ENCODE measurements at regions not wholly inside any gene's neighbourhood (a gene's known extent, or its start where the extent isn't known, plus 50 kb on each side); places are given as distances from the start of the nearest gene placed in this dataset.
"Not testable (repeated sequence)": the region's sequence is repeated elsewhere in the genome, so short reads cannot be mapped to it uniquely, and the experiment has no call there.

DNA sequence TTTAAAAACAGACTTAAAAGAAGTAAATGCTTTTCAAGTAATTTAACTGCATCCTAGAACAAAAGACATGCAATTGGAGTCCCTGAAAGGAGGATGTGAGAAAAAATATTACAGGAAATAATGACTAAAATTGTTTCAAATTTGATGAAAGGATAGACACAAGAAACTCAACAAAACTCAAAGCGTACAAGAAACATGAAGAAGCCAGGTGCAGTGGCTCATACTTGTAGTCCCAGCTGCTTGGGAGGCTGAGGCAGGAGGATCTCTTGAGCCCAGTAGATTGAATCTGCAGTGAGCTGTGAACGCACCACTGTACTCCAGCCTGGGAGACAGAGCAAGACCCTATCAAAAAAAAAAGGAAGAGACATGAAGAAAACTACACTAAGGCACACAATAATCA, 118.1 kb upstream of the SLC39A10 start:
- no peak for DNase-seq (ENCODE audit: extremely low read depth, low read depth)

DNA sequence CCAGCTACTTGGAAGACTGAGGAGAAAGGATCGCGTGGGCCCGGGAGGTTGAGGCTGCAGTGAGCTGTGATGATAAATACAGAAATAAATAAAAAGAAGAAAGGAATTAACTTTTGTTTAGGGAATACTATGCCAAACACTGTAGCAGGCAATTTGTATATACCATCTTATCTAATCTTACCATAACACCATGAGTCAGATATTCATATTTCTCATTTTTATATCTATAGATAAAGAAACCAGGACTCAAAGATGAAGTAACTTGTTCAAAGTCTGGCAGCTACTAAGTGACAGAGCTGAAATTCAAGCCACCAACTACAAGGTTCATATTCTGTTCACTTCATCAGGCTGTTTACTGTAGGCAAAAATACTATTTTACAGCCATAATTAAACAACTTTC, 119.2 kb upstream of the SLC39A10 start:
- DNase-seq (ENCODE audit: extremely low read depth, low read depth), result no peak

DNA sequence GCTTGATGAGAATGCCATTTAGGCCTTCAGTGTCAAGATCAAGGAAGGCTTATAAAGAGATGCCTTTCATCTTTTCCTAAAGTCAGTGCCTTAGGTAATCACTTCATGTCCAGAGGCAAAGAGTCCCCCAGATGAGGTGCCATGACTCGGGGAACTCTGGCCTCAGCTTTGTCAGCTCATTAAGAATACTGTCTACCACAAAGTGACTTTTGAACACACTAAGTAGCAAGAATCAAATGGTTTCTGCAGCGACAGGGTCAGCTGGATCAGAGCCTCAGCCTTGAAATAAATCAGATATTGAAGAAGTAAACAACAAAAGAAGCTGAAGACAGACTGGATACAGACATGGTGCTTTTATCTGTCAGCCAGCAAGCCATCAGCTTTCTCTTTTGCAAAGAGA, 120.1 kb upstream of the SLC39A10 start:
- DNase-seq (ENCODE audit: extremely low read depth, low read depth), result no peak

DNA sequence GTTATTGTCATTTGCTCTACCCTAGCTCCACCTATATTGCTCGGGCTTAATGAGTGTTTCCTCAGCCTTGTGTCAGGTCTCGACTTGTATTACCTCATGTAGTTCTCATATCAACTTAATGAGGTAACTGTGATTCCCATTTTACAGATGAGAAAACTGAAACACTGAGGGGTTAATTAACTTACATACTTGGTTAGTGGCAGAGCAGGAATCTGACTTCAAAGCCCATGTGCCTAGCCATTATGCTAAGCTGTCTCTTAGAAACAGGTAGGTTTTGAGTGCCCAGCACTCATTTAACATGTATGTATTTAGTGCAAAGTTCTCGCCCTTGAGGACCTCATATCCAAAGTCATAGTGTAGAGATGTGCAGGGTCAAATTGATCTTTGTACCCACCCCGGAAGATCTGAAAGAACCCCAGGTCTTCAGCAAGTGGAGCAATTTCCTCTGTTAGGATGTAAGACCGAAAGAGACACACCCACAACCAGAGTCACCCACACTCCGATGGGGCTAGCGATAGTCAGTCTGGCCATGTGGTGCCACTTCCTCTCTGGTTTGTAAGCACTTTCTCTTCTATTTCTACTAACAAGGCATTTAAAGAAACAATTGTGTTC, 121.0 kb upstream of the SLC39A10 start:
- DNase-seq (ENCODE audit: extremely low read depth, low read depth), result no peak

DNA sequence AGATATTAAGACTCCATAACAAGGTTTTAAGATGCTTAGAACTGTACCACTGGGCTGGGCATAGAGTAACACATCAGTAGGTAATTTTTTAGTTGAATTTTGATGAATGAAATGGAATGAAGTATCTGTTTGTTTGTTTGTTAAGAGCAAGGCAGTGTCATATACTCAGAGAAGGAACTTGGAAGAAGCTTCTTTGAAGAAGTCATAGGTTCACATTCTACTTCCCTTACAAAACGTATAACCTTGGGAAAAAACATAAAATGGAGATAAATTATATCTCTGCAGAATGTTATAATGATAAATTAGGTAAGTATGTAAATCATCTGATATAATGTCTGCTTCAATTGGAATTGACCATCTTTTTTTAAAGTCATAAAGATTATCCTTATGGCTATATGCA, 122.1 kb upstream of the SLC39A10 start:
- no peak for DNase-seq (ENCODE audit: extremely low read depth, low read depth)

DNA sequence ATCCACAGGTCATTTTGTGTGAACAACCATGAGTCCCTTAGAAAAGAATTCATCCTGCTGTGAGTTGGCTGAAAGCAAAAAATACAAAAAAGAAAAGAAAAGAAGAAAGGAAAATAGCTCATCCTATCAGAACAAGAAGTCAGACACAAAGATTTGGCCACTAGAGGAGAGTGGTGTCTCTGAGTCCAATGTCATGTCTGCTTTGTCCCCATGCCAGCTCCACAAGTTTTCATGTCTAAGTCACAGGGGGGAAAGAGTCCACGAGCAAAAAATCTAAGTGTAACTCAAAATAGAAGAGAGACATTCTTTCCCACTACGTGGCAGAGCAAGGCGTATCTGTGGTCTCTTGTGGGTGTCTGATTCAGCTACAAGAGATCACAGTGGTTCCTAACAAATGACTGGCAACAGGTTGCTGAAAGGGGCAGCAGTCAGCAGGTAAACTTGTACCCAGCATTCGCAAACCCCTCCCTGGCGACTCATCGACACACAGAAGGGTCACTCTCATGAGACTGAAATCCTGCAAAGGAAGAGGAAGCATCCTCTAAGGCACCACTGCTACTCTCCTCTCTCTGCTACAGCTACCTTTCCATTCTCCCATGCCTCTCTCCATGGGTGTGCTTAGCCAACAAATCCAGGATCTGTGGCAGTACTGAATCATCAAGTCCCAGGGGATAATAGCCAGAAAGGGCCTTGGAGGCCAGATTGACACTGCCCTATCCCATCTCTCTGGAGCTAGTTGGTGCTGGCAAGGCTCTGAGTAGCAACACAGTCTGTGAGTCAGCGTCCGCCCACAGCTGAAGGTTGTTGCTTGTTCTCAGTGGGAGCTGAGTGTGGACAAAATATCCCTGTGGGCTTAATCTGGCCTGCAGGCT, 123.0 kb upstream of the SLC39A10 start:
- DNase-seq (ENCODE audit: extremely low read depth, low read depth), result no peak

DNA sequence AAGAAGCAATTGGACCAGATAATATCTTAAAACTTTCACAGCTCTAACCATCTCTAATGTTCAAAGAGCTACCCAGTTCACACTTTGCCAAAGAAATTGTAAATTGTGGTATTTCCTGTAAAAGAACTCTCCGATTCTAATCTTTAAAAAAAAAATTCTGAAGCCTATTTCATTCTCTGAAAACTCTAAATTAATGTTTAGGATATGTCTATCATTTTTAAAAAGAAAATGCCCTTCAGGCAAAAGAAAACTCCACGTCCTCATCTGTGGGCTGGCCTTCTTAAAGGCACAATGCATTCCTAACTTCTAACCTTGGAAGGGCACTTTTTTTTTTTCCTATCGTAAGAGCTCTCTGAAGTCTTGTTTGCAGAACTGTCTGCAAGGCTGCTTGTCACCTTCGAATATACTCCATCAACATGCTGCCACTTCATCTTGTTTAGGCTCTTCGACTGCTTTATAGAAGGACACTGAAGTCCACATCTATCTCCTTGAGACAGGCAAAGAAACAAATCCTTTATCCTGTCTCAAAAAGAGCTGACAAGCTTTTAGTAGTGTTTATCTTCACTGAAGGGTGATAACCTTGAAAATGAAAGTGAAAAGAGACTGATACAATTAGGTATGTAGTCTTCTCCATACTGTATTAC, 124.3 kb upstream of the SLC39A10 start:
- no peak for DNase-seq (ENCODE audit: extremely low read depth, low read depth)

DNA sequence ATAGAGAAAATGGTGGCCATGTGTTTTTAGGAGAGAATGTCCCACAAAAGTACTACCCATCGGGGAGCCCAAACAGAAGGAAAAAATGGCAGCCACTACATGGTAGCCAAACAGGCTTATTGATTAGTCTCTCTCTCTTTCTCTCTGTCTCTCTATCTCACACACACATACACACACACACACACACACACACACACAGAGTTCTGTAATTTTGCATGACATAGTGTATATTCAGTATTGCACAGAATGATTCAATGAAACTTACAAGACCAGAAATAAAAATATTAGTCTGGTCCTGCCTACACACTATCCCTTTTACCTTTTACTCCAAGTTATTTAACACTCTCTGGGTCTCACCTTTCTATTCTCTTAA, 124.8 kb upstream of the SLC39A10 start:
- no peak for DNase-seq (ENCODE audit: extremely low read depth, low read depth)

DNA sequence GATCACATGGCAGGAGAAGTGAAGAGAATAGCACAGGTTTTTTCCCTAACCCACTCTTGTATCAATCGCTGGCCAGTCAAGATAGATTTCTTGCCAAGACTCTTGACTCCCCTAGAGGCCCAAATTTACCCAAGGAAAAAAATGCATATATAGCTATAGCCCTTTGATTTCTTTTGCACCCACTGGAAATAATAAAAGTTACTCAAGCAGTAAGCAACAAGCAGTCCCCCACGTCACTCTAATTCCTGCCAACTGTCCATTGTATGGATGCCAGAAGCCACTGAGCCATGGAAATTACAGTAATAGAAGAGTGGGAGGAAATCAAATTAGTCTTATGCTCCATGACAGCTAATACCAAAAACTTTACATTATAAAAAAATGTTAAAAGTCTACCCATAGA, 125.3 kb upstream of the SLC39A10 start:
- no peak for DNase-seq (ENCODE audit: extremely low read depth, low read depth)

DNA sequence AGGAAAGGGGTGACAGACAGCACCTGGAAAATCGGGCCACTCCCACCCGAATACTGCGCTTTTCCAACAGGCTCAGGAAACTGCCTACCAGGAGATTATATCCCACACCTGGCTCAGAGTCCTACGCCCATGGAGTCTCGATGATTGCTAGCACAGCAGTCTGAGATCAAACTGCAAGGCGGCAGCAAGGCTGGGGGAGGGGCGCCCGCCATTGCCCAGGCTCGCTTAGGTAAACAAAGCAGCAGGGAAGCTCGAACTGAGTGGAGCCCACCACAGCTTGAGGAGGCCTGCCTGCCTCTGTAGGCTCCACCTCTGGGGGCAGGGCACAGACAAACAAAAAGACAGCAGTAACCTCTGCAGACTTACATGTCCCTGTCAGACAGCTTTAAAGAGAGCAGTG, 133.8 kb upstream of the SLC39A10 start:
- not testable (repeated sequence) for DNase-seq (ENCODE audit: extremely low read depth, low read depth)

DNA sequence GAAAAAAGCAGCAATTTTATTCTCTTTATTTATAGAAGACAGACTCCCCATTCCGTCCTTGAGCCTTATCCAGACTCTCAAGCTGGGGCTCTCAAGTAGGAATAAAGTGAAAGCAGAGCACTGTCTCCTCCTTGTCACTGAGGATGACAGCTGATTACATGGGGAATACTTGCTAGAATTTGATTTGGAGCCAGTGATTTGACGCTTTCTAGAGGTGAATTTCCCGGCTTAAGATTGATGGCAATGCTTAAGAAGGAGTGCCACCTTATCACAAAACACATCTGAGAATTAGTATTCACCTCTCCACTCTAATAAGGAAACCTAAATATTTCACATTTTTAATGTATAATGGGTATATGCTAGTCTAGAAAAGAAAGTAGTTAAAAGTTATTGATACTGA, 135.4 kb upstream of the SLC39A10 start:
- no peak for DNase-seq (ENCODE audit: extremely low read depth, low read depth)

DNA sequence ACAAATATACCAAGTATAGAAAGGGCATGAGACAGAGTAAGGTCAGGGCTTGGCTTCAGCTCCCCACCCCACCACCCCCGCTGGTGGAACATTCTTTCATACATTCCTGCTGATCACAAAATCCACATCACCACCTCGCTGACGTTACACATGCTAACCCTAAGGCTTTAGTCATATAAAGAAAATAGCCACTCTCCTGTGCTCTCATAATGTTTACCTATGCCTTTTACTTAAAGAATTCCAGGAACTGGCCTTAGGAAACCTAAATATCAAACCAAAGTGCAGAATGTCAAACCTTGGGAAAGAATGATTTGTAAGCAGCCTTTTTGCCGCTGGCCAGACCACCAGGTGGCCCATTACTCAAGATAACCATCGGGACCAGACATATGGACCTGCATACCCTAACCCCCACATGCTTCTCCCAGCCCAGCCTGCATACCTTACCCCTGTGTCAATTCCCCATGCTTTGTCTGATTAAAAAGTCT, 136.3 kb upstream of the SLC39A10 start:
- no peak for DNase-seq (ENCODE audit: extremely low read depth, low read depth)

DNA sequence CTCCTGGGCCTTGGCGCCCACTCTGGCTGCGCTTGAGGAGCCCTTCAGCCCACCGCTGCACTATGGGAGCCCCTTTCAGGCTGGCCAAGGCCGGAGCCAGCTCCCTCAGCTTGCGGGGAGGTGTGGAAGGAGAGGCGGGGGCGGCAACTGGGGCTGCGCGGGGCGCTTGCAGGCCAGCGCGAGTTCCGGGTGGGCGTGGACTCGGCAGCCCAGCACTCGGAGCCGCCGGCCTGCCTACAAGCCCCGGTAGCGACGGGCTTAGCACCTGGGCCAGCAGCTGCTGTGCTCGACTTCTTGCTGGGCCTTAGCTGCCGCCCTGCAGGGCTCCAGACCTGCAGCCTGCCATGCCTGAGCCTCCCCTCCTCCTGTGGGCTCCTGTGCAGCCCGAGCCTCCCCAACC, 141.5 kb upstream of the SLC39A10 start:
- no peak for DNase-seq (ENCODE audit: extremely low read depth, low read depth)

DNA sequence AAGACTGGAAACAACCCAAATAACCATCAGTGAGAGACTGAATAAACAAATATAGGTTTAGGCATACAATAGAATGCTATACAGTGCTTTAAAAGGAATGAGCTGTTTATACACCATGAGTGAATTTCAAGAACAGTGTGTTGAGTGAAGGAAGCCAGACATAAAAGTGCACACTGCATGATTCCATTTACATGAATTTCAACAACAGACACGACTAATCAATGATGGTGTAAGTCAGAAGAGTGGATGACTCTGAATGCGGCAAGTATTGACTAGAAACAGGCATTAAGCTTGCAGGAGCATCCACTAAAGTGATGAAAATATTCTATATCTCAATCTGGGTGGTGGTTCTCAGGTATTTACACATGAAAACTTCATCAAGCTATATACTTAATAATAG, 142.7 kb upstream of the SLC39A10 start:
- DNase-seq (ENCODE audit: extremely low read depth, low read depth), result no peak

DNA sequence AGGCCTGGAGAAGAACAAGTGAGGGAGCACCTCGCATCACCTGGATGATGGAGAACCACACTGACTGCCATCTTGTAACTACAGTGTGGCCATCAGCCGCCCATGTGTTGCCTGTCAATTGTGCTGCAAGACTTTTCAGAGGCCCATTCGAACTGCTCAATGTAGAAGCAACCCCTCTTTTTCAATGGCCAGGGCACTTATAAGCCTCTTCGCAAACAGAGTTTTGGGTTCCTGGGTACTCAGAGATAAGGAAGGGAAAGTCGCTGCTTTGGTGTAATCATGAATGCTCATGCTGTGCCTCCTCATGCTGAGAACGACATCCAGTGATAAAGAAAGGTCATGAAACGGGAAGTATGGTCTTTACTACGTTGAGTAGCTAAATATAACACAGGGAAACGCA, 143.9 kb upstream of the SLC39A10 start:
- no peak for DNase-seq (ENCODE audit: extremely low read depth, low read depth)

DNA sequence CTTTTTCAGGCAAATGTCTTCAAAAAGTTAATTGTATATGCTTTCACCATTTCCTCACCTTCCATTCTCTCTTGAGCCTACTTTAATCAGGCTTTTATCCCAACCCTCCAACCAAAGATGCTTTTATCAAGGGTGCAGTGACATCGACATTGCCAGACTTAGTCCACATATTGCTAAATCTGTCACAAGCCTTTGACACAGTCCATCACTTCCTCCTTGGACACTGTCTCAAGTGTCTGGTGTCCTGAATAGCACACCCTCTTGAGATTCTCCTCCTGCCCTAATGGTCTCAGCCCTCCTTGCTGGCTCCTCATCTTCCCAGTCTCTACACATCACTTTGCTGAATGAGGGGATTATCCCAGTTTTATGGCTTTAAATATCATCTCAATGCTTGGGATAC, 147.5 kb upstream of the SLC39A10 start:
- DNase-seq (ENCODE audit: extremely low read depth, low read depth), result no peak

DNA sequence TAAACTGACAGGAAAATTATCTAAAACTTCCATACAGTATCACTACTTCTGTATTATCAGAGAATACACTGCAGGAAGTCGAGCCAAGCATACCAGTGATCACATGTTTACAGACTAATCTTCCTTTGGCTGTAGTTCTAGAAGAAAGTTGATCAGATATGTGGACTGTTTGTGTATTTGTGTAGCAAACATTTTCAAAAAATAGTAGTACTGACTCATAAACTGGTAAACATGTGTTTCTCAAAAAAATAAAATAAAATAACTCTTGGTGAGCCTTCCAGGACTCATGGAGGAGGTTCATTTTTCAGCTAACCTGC, 148.9 kb upstream of the SLC39A10 start:
- DNase-seq (ENCODE audit: extremely low read depth, low read depth), result no peak

DNA sequence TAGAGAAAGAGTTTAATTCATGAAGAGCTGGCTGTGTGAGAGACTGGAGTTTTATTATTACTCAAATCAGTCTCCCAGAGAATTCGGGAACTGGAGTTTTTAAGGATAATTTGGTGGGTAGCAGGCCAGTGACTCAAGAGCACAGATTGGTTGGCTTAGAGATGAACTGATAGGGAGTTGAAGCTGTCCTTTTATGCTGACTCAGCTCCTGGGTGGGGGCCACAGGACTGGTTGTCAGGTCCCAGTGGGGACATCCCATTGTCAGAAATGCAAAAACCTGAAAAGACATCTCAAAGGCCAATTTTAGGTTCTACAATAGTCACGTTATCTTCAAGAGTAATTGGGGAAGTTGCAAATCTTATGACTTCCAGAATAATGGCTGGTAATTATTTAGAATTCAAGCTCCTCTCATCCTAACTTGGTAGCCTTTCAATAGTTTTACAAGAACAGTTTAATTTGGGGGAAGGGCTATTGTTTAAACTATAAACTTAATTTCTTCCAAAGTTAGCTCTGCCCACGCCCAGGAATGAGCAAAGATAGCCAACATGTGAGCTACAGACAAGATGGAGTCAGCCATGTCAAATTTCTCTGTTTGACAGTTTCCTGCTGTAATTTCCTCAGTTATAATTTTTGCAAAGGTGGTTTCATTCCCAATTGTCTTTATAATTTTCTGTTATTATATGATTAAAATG, 149.4 kb upstream of the SLC39A10 start:
- DNase-seq (ENCODE audit: extremely low read depth, low read depth), result no peak

DNA sequence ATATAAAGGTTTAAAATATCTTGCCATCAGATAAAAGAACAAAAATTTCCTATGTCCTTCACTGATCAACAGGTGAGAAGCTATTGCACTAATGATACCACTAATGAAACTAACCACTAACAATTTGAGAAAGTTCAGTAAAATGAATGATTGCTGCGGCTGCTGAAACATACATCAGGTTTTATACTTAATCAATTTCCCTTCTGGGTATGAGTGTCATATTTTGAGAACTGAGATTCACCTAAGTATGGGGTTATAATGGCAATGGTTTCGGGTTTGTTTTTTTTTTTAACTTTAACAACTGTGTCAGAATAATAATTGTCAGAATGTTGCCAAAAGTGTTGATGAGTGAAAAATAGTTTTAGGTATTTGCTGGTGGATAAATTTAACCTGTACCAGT, 151.3 kb upstream of the SLC39A10 start:
- no peak for DNase-seq (ENCODE audit: extremely low read depth, low read depth)

DNA sequence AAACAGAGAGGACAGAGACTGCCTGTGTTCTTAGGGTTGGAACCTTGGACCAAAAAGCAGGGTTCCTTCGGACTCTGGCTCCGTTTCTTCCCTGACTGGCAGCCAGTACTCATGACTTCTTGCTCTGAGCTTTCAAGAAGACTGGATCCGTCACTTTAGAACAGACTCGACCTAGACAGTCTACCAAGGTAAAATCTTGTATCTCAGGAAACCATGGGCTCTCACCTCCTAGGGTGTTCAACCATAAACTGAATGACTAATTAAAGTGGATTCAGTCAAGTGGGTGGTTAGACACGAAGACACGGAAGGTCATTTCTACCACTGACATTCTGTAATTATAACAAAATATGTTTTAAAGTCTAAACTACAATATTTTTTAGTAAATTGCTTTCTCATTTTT, 153.8 kb upstream of the SLC39A10 start:
- DNase-seq (ENCODE audit: extremely low read depth, low read depth), result no peak

DNA sequence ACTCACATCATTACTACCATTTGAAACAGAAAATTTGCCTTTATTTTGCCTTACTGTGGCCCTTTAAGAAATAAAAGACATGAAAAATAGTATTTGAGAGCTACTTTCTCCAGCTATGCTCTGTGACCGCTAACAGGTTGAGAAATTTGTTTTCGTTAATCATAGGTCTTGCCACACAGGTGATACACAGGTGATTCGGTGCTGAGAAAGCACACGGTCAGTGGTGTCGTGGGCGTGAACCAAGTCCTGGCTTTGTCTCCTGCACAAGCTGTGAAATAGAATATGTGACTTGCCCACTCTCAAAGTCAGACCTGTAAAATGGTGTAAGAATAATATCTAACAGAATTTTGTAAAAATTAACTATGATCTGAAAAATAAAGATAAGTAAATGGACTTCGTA, 155.3 kb upstream of the SLC39A10 start:
- DNase-seq (ENCODE audit: extremely low read depth, low read depth), result no peak

DNA sequence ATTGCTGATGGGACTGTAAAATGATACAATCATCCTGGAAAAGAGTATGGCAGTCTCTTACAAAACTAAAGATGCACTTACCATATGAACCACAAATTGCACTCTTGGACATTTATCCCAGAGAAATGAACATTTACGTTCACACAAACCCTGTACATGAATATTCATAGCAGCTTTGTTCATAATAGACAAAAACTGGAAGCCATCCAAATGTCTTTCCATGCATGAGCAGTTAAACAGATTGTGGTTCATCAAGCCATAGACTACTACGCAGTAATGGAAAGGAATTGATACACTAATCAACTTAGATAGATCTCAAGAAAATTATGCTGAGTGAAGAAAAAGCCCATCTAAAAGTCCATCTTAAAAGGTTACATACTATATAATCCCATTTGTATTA, 156.1 kb upstream of the SLC39A10 start:
- DNase-seq (ENCODE audit: extremely low read depth, low read depth), result no peak

Measured in NCI-H460 (cell line).